ENCODE measurements at regions not wholly inside any gene's neighbourhood (a gene's known extent, or its start where the extent isn't known, plus 50 kb on each side); places are given as distances from the start of the nearest gene placed in this dataset.

DNA sequence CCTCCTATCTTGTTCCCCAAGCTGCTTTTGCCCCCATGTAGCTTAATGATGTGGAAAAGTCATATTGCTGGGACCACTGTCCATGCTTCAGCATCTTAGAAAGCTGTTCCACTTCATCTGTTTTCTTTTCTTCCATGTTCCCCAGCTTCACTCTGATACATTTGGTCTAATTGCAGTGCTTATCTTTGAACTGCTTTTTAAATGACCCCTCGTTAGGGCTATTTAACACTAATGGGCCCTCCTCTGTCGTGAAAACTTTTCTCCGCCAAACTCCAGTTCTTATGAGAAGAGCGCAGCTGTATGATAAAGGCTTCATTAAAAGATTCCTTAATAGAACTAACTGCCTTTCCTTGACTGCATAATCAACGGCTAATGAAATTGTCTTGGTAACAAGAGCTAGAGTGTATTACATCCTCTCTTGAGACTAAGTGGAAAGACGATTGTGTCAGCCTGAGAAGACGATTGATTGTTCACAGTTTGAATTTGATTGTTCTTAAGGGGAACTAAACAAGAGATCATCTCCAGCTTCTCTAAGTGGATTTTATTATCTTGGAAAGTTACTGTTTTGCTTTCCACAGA is 165.0 kb upstream of the MTNR1B start:
- TF ChIP-seq, protein P1, sequence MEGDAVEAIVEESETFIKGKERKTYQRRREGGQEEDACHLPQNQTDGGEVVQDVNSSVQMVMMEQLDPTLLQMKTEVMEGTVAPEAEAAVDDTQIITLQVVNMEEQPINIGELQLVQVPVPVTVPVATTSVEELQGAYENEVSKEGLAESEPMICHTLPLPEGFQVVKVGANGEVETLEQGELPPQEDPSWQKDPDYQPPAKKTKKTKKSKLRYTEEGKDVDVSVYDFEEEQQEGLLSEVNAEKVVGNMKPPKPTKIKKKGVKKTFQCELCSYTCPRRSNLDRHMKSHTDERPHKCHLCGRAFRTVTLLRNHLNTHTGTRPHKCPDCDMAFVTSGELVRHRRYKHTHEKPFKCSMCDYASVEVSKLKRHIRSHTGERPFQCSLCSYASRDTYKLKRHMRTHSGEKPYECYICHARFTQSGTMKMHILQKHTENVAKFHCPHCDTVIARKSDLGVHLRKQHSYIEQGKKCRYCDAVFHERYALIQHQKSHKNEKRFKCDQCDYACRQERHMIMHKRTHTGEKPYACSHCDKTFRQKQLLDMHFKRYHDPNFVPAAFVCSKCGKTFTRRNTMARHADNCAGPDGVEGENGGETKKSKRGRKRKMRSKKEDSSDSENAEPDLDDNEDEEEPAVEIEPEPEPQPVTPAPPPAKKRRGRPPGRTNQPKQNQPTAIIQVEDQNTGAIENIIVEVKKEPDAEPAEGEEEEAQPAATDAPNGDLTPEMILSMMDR (IDR thresholded peaks at IDR 0.05), result no peak
- no peak for TF ChIP-seq POLR2A (IDR thresholded peaks at IDR 0.05)
